H1 (cell line): ENCODE measurements at regions not wholly inside any gene's neighbourhood (a gene's known extent, or its start where the extent isn't known, plus 50 kb on each side); places are given as distances from the start of the nearest gene placed in this dataset.

Source experiments
- CTCF ChIA-PET: fragments of 300-600 bp; sonication (Branson Sonifier 250); formaldehyde crosslinking; loops from one replicate; lab custom pipeline; 2021; ENCODE audit not compliant: partially characterized antibody; lab: Charles Lee
- POLR2A ChIA-PET: fragments of 300-600 bp; sonication (Branson Sonifier 250); formaldehyde crosslinking; loops from one replicate; lab custom pipeline; 2021; ENCODE audit warnings: inconsistent platforms; ENCODE audit not compliant: partially characterized antibody; lab: Charles Lee
- DNase-seq, 2 experiments: peaks; one replicate each; pipeline versions ENCODE4 v3.0.0 to v3.0.0-alpha.2; 2010 to 2022; ENCODE audit warnings: low spot score in 2 of 2, low read depth in 1 of 2, mixed read lengths in 1 of 2
- FAIRE-seq: peaks from 2 replicates; lab custom pipeline; 2011; peaks lifted over from hg19 to GRCh38; lab: Jason Lieb, UNC
- H2AFZ ChIP-seq: 2 replicates; pipeline ENCODE4 v1.8.1; 2012; ENCODE audit warnings: low read length, inconsistent platforms
- H2AK5ac ChIP-seq: 2 replicates; pipeline ENCODE4 v1.6.1; 2013; ENCODE audit warnings: low read depth, low read length
- H2BK120ac ChIP-seq: replicated peaks from 2 replicates; pipeline ENCODE3; 2013; ENCODE audit warnings: low read depth, low read length, inconsistent platforms
- H2BK12ac ChIP-seq: 2 replicates; pipeline ENCODE4 v1.6.1; 2013; ENCODE audit warnings: low read depth, low read length
- H2BK15ac ChIP-seq: 2 replicates; pipeline ENCODE4 v1.6.1; 2013; ENCODE audit warnings: low read length
- H2BK20ac ChIP-seq: 2 replicates; pipeline ENCODE4 v1.6.1; 2013; ENCODE audit warnings: low read length
- H2BK5ac ChIP-seq: 2 replicates; pipeline ENCODE4 v1.6.1; 2013; ENCODE audit warnings: low read depth, low read length
- H3K14ac ChIP-seq: 2 replicates; pipeline ENCODE4 v1.6.1; 2013; ENCODE audit warnings: inconsistent platforms; ENCODE audit not compliant: insufficient read length
- H3K18ac ChIP-seq: 2 replicates; pipeline ENCODE4 v1.6.1; 2013; ENCODE audit warnings: low read length; ENCODE audit errors: extremely low read depth
- H3K23ac ChIP-seq: 2 replicates; pipeline ENCODE4 v1.6.1; 2013; ENCODE audit warnings: inconsistent platforms; ENCODE audit not compliant: insufficient read length
- H3K23me2 ChIP-seq: 2 replicates; pipeline ENCODE4 v1.6.1; 2013; ENCODE audit warnings: low read depth, low read length
- H3K27ac ChIP-seq: 2 replicates; pipeline ENCODE4 v1.6.1; 2011; ENCODE audit warnings: low read depth, low read length, inconsistent platforms
- H3K27me3 ChIP-seq, 4 experiments: replicated peaks in 1 of 4; 1 replicate in 1 of 4; 2 replicates in 3 of 4; pipeline versions ENCODE4 v1.6.1 to v1.8.1; 2011 to 2013; ENCODE audit warnings: low read length in 3 of 4, mild to moderate bottlenecking in 3 of 4, inconsistent platforms in 2 of 4, mixed read lengths in 2 of 4, moderate library complexity in 1 of 4; ENCODE audit not compliant: control insufficient read depth in 3 of 4, insufficient read depth in 3 of 4; ENCODE audit errors: extremely low read depth in 1 of 4
- H3K36me3 ChIP-seq, 4 experiments: 2 replicates each; pipeline versions ENCODE4 v1.6.1 to v1.8.1; 2011 to 2013; ENCODE audit warnings: mild to moderate bottlenecking in 4 of 4, low read length in 3 of 4, moderate library complexity in 2 of 4, control low read depth in 1 of 4, inconsistent platforms in 1 of 4; ENCODE audit not compliant: insufficient read depth in 4 of 4, control insufficient read depth in 2 of 4
- H3K4ac ChIP-seq: replicated peaks from 2 replicates; pipeline ENCODE3; 2013; ENCODE audit warnings: low read length, low read depth, mixed read lengths, inconsistent platforms; ENCODE audit not compliant: insufficient read length
- H3K4me1 ChIP-seq, 4 experiments: replicated peaks in 1 of 4; 1 replicate in 1 of 4; 2 replicates in 3 of 4; pipeline versions ENCODE4 v1.6.1 to v1.8.1; 2011 to 2013; ENCODE audit warnings: low read length in 3 of 4, inconsistent platforms in 2 of 4, mixed read lengths in 1 of 4; ENCODE audit not compliant: insufficient read depth in 4 of 4, control insufficient read depth in 3 of 4
- H3K4me2 ChIP-seq, 2 experiments: 2 replicates each; pipeline versions ENCODE4 v1.6.1 to v1.8.1; 2011 to 2013; ENCODE audit warnings: low read depth in 2 of 2, low read length in 2 of 2, control low read depth in 1 of 2, inconsistent platforms in 1 of 2, mild to moderate bottlenecking in 1 of 2; ENCODE audit not compliant: insufficient read depth in 1 of 2
- H3K4me3 ChIP-seq, 4 experiments: fragments of 200-600, 300-600 bp in 1 of 4; sonication (generic), shearing (Covaris generic), sonication (Bioruptor Twin) in 1 of 4; 2 replicates each; pipeline versions ENCODE4 v1.5.1 to v1.8.1; 2011 to 2016; ENCODE audit warnings: low read length in 4 of 4, low read depth in 3 of 4, control low read depth in 2 of 4, inconsistent platforms in 2 of 4, mild to moderate bottlenecking in 2 of 4, mixed read lengths in 1 of 4, moderate library complexity in 1 of 4; ENCODE audit not compliant: insufficient read depth in 2 of 4; ENCODE audit errors: extremely low read depth in 1 of 4
- H3K56ac ChIP-seq: replicated peaks from 2 replicates; pipeline ENCODE3; 2013; ENCODE audit warnings: low read depth, mild to moderate bottlenecking, mixed read lengths, low read length, inconsistent platforms; ENCODE audit not compliant: insufficient read length
- H3K79me1 ChIP-seq: 2 replicates; pipeline ENCODE4 v1.6.1; 2013; ENCODE audit warnings: low read depth, low read length, control low read depth
- H3K79me2 ChIP-seq, 2 experiments: 2 replicates each; pipeline versions ENCODE4 v1.6.1 to v1.8.1; 2012 to 2013; ENCODE audit warnings: low read length in 2 of 2, mild to moderate bottlenecking in 2 of 2, inconsistent platforms in 1 of 2; ENCODE audit not compliant: insufficient read depth in 2 of 2, control insufficient read depth in 1 of 2
- H3K9ac ChIP-seq, 4 experiments: replicated peaks in 1 of 4; 1 replicate in 1 of 4; 2 replicates in 3 of 4; pipeline versions ENCODE4 v1.6.1 to v1.8.1; 2011 to 2013; ENCODE audit warnings: low read depth in 3 of 4, low read length in 3 of 4, control low read depth in 2 of 4, mild to moderate bottlenecking in 2 of 4, moderate library complexity in 2 of 4, inconsistent platforms in 1 of 4; ENCODE audit errors: extremely low read depth in 1 of 4
- H3K9me3 ChIP-seq, 2 experiments: 2 replicates each; pipeline versions ENCODE4 v1.6.1 to v1.8.1; 2012 to 2013; ENCODE audit warnings: mild to moderate bottlenecking in 2 of 2, moderate library complexity in 2 of 2, control low read depth in 1 of 2, inconsistent platforms in 1 of 2, low read depth in 1 of 2, low read length in 1 of 2, mixed read lengths in 1 of 2; ENCODE audit not compliant: insufficient read depth in 2 of 2
- H4K20me1 ChIP-seq, 2 experiments: replicated peaks in 1 of 2; 2 replicates each; pipeline versions ENCODE3 to v1.8.1; 2011 to 2013; ENCODE audit warnings: inconsistent platforms in 2 of 2, low read length in 2 of 2, mild to moderate bottlenecking in 1 of 2; ENCODE audit not compliant: insufficient read depth in 2 of 2, control insufficient read depth in 1 of 2
- H4K5ac ChIP-seq: 2 replicates; pipeline ENCODE4 v1.6.1; 2013; ENCODE audit warnings: low read length, low read depth, mixed read lengths, inconsistent platforms; ENCODE audit not compliant: insufficient read length
- H4K8ac ChIP-seq: 2 replicates; pipeline ENCODE4 v1.8.0; 2013; ENCODE audit warnings: mild to moderate bottlenecking, moderate library complexity, low read length, inconsistent platforms; ENCODE audit not compliant: insufficient read depth; ENCODE audit errors: extremely low read depth
- H4K91ac ChIP-seq: replicated peaks from 2 replicates; pipeline ENCODE3; 2013; ENCODE audit warnings: low read length, mixed read lengths, inconsistent platforms; ENCODE audit not compliant: insufficient read length
- ASH2L ChIP-seq: fragments of 200-600, 300-600 bp; sonication (generic); IDR thresholded peaks from one replicate; pipeline ENCODE4 v1.7.1; 2017; ENCODE audit warnings: low read length
- BRCA1 ChIP-seq: IDR thresholded peaks from 2 replicates; pipeline ENCODE4 v1.6.1; 2012; ENCODE audit warnings: low read depth, low read length, improper control_type of control experiment
- CBX5 ChIP-seq: fragments of 300-800, 300-1000 bp; sonication (generic); IDR thresholded peaks from 2 replicates; pipeline ENCODE4 v1.7.1; 2016; ENCODE audit warnings: antibody characterized with exemption, low read length, low read depth
- FOSL1 ChIP-seq: IDR thresholded peaks from 2 replicates; pipeline ENCODE4 v1.6.1; 2011; ENCODE audit warnings: mild to moderate bottlenecking, low read depth, low read length, moderate library complexity; ENCODE audit not compliant: insufficient read depth
- GTF2F1 ChIP-seq: IDR thresholded peaks from 2 replicates; pipeline ENCODE4 v1.6.1; 2012; ENCODE audit warnings: low read depth, low read length, improper control_type of control experiment, borderline replicate concordance
- RAD21 ChIP-seq, 2 experiments: IDR thresholded peaks in 1 of 2; conservative IDR thresholded peaks in 1 of 2; 2 replicates each; pipeline ENCODE4 v1.6.1; 2011; ENCODE audit warnings: low read depth in 2 of 2, low read length in 2 of 2, improper control_type of control experiment in 1 of 2, inconsistent platforms in 1 of 2, mild to moderate bottlenecking in 1 of 2, moderate library complexity in 1 of 2
- RNF2 ChIP-seq: fragments of 200-900, 300-1000 bp; sonication (generic); IDR thresholded peaks from 2 replicates; pipeline ENCODE4 v1.7.1; 2016; ENCODE audit warnings: borderline replicate concordance, low read depth, mild to moderate bottlenecking, antibody characterized with exemption, low read length; ENCODE audit not compliant: poor library complexity, severe bottlenecking; ENCODE audit errors: missing control alignments
- SIRT6 ChIP-seq: IDR thresholded peaks from one replicate; pipeline ENCODE4 v1.7.1; 2012; ENCODE audit warnings: low read length, inconsistent platforms
- SIX5 ChIP-seq: IDR thresholded peaks from 2 replicates; pipeline ENCODE4 v1.6.1; 2011; ENCODE audit warnings: mild to moderate bottlenecking, low read depth, low read length
- SP1 ChIP-seq: IDR thresholded peaks from 2 replicates; pipeline ENCODE4 v1.6.1; 2011; ENCODE audit warnings: low read depth, low read length
- SP2 ChIP-seq: IDR thresholded peaks from 2 replicates; pipeline ENCODE4 v1.6.1; 2012; ENCODE audit warnings: mild to moderate bottlenecking, low read length, inconsistent platforms
- TAF1 ChIP-seq: IDR thresholded peaks from 2 replicates; pipeline ENCODE4 v1.6.1; 2011; ENCODE audit warnings: mild to moderate bottlenecking, low read depth, low read length
- WGBS, 2 experiments: shearing (Covaris generic) in 1 of 2; methylation state at CpG; one replicate each; pipeline versions ENCODE4 v1.1.6 to v1.1.7; 2013 to 2015; ENCODE audit warnings: low lambda C conversion rate in 2 of 2, mixed read lengths in 2 of 2, inconsistent platforms in 1 of 2, low coverage in 1 of 2, missing lambda C conversion rate in 1 of 2; ENCODE audit not compliant: insufficient replicate concordance in 2 of 2, insufficient coverage in 1 of 2, insufficient read length in 1 of 2; ENCODE audit errors: extremely low coverage in 1 of 2, missing lambda C conversion rate in 1 of 2; 5-methylcytosine and 5-hydroxymethylcytosine counted together

- WGBS, 2 experiments, result 92% methylated on average over 5 of the region's 5 CpGs; no CpG with 5 or more reads in 1 of the 2 experiments
- Histone ChIP-seq H3K56ac (no peak overlapping the region), H3K9me3 (no peaks in the 10 kb centered on the region), H3K4me2 (no peak overlapping the region), H4K8ac (peak overlapping the region; percentile 51; the same call in 1 of the 2 replicates), H2BK20ac (no peak overlapping the region), H3K4me3 (no peak overlapping the region), H2BK15ac (no peak overlapping the region), H4K91ac (no peak overlapping the region), H3K23ac (no peak overlapping the region), H3K4ac (no peak overlapping the region), H2BK12ac (no peak overlapping the region), H3K23me2 (no peaks in the 10 kb centered on the region), H3K36me3 (no peaks in the 10 kb centered on the region), H3K79me1 (no peaks in the 10 kb centered on the region), H2AFZ (peak overlapping the region; percentile 96), H4K5ac (no peak overlapping the region), H3K9ac (no peak overlapping the region), H3K18ac (no peak overlapping the region; the same call in none of the 2 replicates), H4K20me1 (no peaks in the 10 kb centered on the region), H3K27me3 (no peaks in the 10 kb centered on the region), H2BK120ac (no peak overlapping the region), H3K79me2 (no peaks in the 10 kb centered on the region), H3K14ac (no peak overlapping the region), H3K4me1 (peaks cover 0 to 9% (median 1%) of the 10 kb centered on the region in 4 experiments; a peak in 3 of 7 replicates), H2BK5ac (no peak overlapping the region), H2AK5ac (no peak overlapping the region), H3K27ac (no peak overlapping the region)
- DNase-seq, result no peak
- no peak for FAIRE-seq
- no peak for TF ChIP-seq ASH2L
- no peak for TF ChIP-seq FOSL1
- TF ChIP-seq TAF1, result no peak
- no peak for TF ChIP-seq SIRT6
- TF ChIP-seq BRCA1, result no peak
- no peak for TF ChIP-seq SIX5
- TF ChIP-seq GTF2F1, result no peak
- no peak for TF ChIP-seq SP1
- TF ChIP-seq RAD21 (IDR thresholded peaks at IDR 0.05 in 1 of 2, conservative IDR thresholded peaks at IDR 0.05 in 1 of 2; ENCODE audit: low read depth in 2 of 2, low read length in 2 of 2), result no peak
- TF ChIP-seq RNF2, result no peak
- no peak for TF ChIP-seq CBX5
- no peak for TF ChIP-seq SP2
- ChIA-PET POLR2A (no interaction called here), CTCF (interaction anchor here (1.2 kb wide), 1 partner anchor 10 kb away, joined by 3 read pairs; no protein-coding TSS in a partner anchor)
Measured at GRCh38 chr14:39781466-39781865, 349.2 kb upstream of the FBXO33 start.
